NCI-H82 treated with DMSO at 0.1 percent for 48 hours (cell line): ENCODE measurements at regions not wholly inside any gene's neighbourhood (a gene's known extent, or its start where the extent isn't known, plus 50 kb on each side); places are given as distances from the start of the nearest gene placed in this dataset.
A peak's percentile ranks its signal among the peaks of the same experiment; 100 is the strongest.
"Not testable (repeated sequence)": the region's sequence is repeated elsewhere in the genome, so short reads cannot be mapped to it uniquely, and the experiment has no call there.

Source experiments
- DNase-seq: peaks from one replicate; lab custom pipeline; 2025; ENCODE audit not compliant: unreplicated experiment; lab: John Stamatoyannopoulos, UW

DNA sequence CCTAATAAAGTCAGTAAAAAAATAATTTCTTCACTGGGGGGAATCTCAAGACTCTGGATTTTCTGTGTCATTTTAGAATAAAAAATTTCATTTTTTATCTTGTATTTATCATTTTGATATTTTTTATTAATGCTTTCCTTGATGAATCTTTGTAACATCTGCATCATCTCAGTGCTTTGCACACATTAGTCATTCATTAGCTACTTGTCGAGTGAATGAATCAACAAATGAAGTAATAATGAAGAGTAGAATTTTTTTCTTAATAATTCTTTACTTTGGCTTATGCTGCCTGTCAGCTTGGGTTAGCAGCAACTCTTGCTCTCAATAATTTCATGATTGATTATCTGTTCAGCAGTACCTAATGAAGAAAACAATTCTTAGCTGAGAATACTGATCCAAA, 530.8 kb downstream of the GRXCR1 start:
- no peak for DNase-seq

DNA sequence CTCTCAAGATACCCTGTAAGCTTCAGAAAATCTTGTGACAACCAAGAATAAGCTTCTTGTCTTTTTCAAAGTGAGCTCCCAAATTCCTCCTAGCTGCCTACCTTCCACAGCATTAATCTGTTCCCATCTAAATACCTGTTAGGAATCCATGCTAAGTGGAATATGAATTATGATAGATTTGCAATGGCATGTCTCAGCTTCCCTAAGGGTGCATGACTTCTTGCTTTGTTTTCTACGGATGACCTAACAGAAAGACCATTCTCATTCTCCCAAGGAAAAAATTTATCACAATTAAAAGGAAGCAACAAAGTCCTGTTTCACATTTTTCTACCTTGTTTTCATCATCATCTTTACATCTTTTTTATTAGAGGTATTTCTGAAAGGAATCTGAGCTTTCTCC, 532.7 kb downstream of the GRXCR1 start:
- DNase-seq = peak; percentile 18

DNA sequence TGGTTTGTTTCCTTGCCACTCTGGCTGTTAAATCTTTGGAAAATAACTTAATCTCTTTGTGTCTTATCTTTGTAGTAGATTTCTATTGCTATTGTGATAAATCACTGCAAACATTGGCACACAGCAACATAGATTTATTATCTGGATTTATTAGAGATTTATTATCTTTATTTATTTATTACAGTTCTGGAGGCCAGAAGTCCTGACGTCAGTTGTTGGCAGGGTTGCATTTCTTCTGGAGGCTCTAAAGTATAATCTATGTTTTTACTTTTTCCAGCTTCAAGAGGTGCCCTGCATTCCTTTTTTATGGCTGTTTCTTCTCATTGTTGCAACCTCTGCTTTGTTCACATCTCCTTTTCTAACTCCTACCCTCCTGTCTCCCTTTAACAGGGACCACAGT, 542.8 kb downstream of the GRXCR1 start:
- DNase-seq = no peak

- DNase-seq = no peak
Observed at GRCh38 chr4:43452948-43453347, 560.4 kb downstream of the GRXCR1 start.

- DNase-seq = no peak
Observed at GRCh38 chr4:43456383-43456782, 563.9 kb downstream of the GRXCR1 start.

DNA sequence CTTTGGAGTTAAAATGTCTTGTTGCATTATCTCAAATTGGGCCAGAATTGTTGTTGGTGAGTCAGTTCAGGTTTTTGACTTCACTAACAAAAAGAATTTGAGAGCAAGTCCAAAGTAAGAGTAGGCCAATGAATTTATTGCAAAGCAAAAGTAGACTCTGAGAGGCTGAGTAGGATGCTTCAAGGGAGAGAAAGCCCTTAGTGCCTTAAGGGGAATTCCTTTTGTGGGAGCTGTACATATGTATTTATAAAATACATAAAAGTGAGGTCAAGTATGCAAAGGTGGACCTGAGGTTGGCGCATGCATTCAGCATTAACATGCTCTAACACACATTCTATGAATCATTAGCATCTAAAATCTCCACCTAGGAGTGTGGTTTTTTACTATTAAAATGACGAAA, 565.4 kb downstream of the GRXCR1 start:
- DNase-seq = no peak

GRCh38 chr4:43458293-43458692, 565.8 kb downstream of the GRXCR1 start:
- DNase-seq = no peak

DNA sequence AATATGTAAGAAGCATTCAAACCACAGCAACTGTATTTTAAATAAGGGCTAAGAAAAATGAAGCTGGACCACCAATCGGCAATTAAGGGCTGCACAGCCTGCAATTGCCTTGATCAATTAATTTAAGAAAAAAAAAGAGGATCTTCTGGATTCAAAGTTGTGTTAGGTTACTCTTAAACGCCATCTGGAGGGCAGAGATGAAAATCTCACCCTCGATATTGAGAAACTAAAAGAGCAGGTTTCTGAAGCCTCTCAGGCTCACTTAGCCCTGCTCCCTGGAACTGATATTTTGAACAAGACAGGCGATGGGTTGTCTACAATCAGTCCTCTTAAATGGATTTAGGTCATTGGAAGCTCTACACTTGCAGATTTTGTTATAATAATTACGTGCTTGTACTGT, 579.4 kb downstream of the GRXCR1 start:
- DNase-seq = no peak

- DNase-seq = no peak
Observed at GRCh38 chr4:43481526-43481925, 589.0 kb downstream of the GRXCR1 start.

DNA sequence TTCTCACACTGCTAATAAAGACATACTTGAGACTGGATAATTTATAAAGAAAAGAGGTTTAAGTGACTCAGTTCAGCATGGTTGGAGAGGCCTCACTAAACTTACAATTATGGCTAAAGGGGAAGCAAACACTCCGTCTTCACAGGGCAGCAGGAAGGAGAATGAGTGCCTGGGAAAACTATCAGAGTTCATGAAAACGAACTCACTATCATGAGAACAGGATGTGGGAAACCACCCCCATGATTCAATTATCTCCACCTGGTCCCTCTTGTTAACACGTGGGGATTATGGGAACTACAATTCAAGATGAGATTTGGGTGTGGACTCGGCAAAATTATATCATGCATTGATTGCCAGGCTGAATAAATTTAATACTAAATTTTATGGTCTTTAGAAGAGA, 592.7 kb downstream of the GRXCR1 start:
- peak; percentile 43 for DNase-seq

- DNase-seq = no peak
Observed at GRCh38 chr4:43496188-43496587, 603.7 kb downstream of the GRXCR1 start.

DNA sequence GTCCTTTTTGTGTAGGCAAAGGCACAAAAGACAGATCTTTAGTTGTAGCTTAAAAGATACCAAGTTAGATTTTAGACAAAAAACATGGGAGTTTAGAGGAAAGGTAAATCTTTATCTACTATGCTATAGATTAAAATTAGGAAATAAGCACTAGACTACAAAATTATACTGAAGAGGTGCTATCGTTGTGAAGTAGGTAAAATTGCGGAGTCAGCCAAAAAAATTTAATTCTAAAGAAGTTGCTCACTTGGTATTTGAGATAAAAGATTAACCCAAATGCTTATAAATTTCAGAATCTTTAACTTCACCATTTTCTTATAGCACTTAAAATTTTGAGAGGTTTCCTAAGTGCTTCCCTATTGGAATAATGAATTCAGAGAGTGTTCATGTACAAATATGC, 604.1 kb downstream of the GRXCR1 start:
- no peak for DNase-seq

DNA sequence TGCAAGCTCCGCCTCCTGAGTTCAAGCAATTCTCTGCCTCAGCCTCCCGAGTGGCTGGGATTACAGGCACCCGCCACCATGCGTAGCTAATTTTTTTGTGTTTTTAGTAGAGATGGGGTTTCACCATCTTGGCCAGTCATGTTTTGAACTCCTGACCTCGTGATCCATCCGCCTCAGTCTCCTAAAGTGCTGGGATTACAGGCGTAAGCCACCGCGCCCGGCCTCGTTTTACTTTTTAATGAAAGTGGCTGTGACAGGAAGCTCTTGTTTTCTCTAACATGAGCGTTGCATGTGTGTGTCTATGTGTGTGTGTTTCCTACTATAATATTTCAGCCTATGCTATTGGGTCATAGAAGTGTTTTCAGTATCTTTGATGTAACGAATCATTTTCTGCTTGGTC, 613.3 kb downstream of the GRXCR1 start:
- DNase-seq = not testable (repeated sequence)

DNA sequence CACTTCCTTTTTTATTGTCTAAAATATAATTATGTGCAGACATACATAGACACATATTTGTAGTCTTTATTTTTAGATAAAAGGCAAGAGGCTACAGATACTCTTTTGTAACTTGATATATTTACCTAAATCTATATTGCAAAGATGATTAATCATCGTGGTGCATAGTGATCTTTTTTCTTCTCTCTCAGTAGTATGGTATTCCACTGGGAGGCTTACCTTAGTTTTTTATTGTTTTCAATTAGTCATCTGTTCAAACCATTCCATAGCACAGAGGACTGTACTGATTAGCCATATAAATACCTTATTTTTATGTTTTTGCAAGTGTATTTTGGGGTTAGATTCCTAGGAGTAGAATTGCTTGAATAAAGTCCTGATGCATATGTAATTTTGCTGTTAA, 619.7 kb downstream of the GRXCR1 start:
- DNase-seq = no peak

- no peak for DNase-seq
Observed at GRCh38 chr4:43525646-43526045, 633.1 kb downstream of the GRXCR1 start.

GRCh38 chr4:43547561-43547960, 655.0 kb downstream of the GRXCR1 start:
- no peak for DNase-seq

DNA sequence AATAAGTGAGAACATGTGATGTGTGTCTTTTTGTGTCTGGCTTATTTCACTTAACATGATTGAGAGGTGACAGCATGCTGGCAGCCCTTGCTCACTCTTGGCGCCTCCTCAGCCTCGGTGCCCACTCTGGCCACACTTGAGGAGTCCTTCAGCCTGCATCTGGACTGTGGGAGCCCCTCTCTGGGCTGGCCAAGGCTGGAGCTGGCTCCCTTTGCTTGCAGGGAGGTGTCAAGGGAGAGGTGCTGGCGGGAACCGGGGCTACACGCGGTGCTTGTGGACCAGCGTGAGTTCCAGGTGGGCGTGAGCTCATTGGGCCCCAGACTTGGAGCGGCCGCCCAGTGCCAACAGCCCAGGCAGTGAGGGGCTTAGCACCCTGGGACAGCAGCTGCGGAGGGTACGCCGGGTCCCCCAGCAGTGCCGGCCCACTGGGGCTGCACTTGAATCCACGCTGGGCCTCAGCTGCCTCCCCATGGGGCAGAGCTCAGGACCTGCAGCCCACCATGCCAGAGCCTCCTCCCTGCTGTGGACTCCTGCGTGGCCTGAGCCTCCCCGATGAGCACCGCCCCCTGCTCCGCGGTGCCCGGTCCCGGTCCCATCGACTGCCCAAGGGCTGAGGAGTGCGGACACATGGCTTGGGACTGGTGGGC, 658.6 kb downstream of the GRXCR1 start:
- no peak for DNase-seq

DNA sequence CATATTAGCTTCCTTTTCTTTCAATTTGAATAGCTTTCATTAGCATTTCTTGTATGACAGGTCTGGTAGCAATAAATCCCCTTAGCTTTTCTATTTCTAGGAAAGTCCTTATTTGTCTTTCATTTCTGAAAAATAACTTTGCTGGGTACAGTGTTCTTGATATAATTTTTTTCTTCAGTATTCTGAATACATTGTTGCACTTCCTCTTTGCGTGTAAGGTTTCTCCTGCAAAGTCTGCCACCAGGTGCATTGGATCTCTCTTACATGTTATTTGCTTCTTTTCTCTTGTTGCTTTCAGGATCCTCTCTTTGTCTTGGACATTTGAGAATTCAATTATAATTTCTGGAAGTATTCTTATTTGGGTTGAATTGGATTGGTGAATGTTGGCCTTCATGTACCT, 663.7 kb downstream of the GRXCR1 start:
- DNase-seq = no peak

DNA sequence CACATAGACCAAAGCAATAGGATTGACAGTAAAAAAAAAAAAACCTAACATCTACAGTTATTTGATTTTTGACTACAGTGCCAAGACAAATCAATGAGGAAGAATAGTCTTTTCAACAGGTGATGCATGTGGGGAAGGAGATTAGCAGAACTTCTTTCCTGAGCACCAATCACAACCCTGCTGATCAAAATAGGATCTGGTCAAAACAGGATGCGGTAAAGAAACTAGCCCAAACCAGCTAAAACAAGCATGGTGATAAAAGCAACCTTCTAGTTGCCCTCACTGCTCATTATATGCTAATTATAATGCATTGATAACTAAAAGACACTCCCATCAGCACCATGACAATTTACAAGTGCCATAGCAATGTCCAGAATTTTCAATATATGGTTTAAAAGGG, 667.5 kb downstream of the GRXCR1 start:
- DNase-seq = no peak

- no peak for DNase-seq
Observed at GRCh38 chr4:43564107-43564506, 671.6 kb downstream of the GRXCR1 start.

- DNase-seq = peak; percentile 65
Observed at GRCh38 chr4:43564591-43564990, 672.1 kb downstream of the GRXCR1 start.

- peak; percentile 33 for DNase-seq
Observed at GRCh38 chr4:43567644-43568043, 675.1 kb downstream of the GRXCR1 start.

GRCh38 chr4:43586813-43587212, 694.3 kb downstream of the GRXCR1 start:
- no peak for DNase-seq

- no peak for DNase-seq
Observed at GRCh38 chr4:43587758-43588157, 695.2 kb downstream of the GRXCR1 start.
